Karpas-422 (cell line): ENCODE measurements at regions not wholly inside any gene's neighbourhood (a gene's known extent, or its start where the extent isn't known, plus 50 kb on each side); places are given as distances from the start of the nearest gene placed in this dataset.

Experiments used
- DNase-seq: peaks from one replicate; pipeline ENCODE4 v3.0.0-alpha.2; 2015
- H2AFZ ChIP-seq: fragments of 200-600 bp; sonication (generic); 2 replicates; pipeline ENCODE4 v1.6.1; 2014; ENCODE audit warnings: antibody characterized with exemption, low read length, mixed read lengths
- H3K27ac ChIP-seq: fragments of 200-600 bp; sonication (generic); 2 replicates; pipeline ENCODE4 v1.5.1; 2014; ENCODE audit warnings: mild to moderate bottlenecking, low read length, moderate library complexity
- H3K27me3 ChIP-seq: fragments of 200-600 bp; sonication (generic); 2 replicates; pipeline ENCODE4 v1.6.1; 2014; ENCODE audit warnings: low read length, mixed read lengths
- H3K36me3 ChIP-seq: fragments of 200-600 bp; sonication (generic); 2 replicates; pipeline ENCODE4 v1.6.1; 2014; ENCODE audit warnings: low read length, mixed read lengths; ENCODE audit not compliant: insufficient read depth
- H3K4me1 ChIP-seq: fragments of 200-600 bp; sonication (generic); 2 replicates; pipeline ENCODE4 v1.6.1; 2014; ENCODE audit warnings: mild to moderate bottlenecking, low read length, mixed read lengths
- H3K4me2 ChIP-seq: fragments of 200-600 bp; sonication (generic); 2 replicates; pipeline ENCODE4 v1.6.1; 2014; ENCODE audit warnings: low read length, low read depth, mild to moderate bottlenecking; ENCODE audit not compliant: poor library complexity, severe bottlenecking
- H3K4me3 ChIP-seq: fragments of 200-600 bp; sonication (generic); 2 replicates; pipeline ENCODE4 v1.5.1; 2014; ENCODE audit warnings: mild to moderate bottlenecking, antibody characterized with exemption, low read length, mixed read lengths
- H3K79me2 ChIP-seq: fragments of 200-600 bp; sonication (generic); 2 replicates; pipeline ENCODE4 v1.6.1; 2014; ENCODE audit warnings: mild to moderate bottlenecking, low read length, mixed read lengths
- H3K9ac ChIP-seq: fragments of 200-600 bp; sonication (generic); 2 replicates; pipeline ENCODE4 v1.6.0; 2014; ENCODE audit warnings: low read length
- H3K9me2 ChIP-seq: fragments of 200-600 bp; sonication (generic), shearing (Covaris generic); replicated peaks from 2 replicates; pipeline ENCODE4 v1.6.0; 2014; ENCODE audit warnings: mild to moderate bottlenecking, low read length, moderate library complexity; ENCODE audit not compliant: insufficient read depth
- H3K9me3 ChIP-seq: fragments of 300-700, 200-600 bp; sonication (generic); 2 replicates; pipeline ENCODE4 v1.6.1; 2014; ENCODE audit warnings: low read length, mixed read lengths
- H4K20me1 ChIP-seq: fragments of 200-600 bp; sonication (generic); 2 replicates; pipeline ENCODE4 v1.6.1; 2014; ENCODE audit warnings: mild to moderate bottlenecking, antibody characterized with exemption, low read length, low read depth; ENCODE audit not compliant: insufficient read depth

- H3K27me3 ChIP-seq: no peaks in the 10 kb centered on the region
Observed at GRCh38 chr13:31663880-31664585, 75.3 kb upstream of the RXFP2 start.

GRCh38 chr13:31670831-31671617, 68.3 kb upstream of the RXFP2 start:
- 0 out of 2 replicates have a peak, but pooled peaks cover 3% of the 10 kb centered on the region for H3K9me3 ChIP-seq
- H2AFZ ChIP-seq: no peak overlapping the region
- no peaks in the 10 kb centered on the region for H3K36me3 ChIP-seq
- no peak for DNase-seq
- no peaks in the 10 kb centered on the region for H3K79me2 ChIP-seq
- no peak overlapping the region for H3K4me2 ChIP-seq
- no peaks in the 10 kb centered on the region for H3K27me3 ChIP-seq
- H3K9me2 ChIP-seq: no peaks in the 10 kb centered on the region
- H3K9ac ChIP-seq: no peak overlapping the region
- no peak overlapping the region for H3K4me3 ChIP-seq
- H3K27ac ChIP-seq: no peak overlapping the region
- H4K20me1 ChIP-seq: no peaks in the 10 kb centered on the region
- no peaks in the 10 kb centered on the region for H3K4me1 ChIP-seq

More at GRCh38 chr13:31663880-31664585, 75.3 kb upstream of the RXFP2 start:
- H3K9me3 ChIP-seq: peaks cover 3% of the 10 kb centered on the region; the same call in 1 of the 2 replicates
- no peaks in the 10 kb centered on the region for H3K36me3 ChIP-seq
- H3K4me3 ChIP-seq: no peak overlapping the region
- DNase-seq: no peak
- H4K20me1 ChIP-seq: no peaks in the 10 kb centered on the region
- no peak overlapping the region for H3K9ac ChIP-seq
- H3K9me2 ChIP-seq: no peaks in the 10 kb centered on the region
- H2AFZ ChIP-seq: no peak overlapping the region
- no peak overlapping the region for H3K4me2 ChIP-seq
- H3K4me1 ChIP-seq: no peaks in the 10 kb centered on the region
- H3K79me2 ChIP-seq: no peaks in the 10 kb centered on the region
- no peak overlapping the region for H3K27ac ChIP-seq

- Histone ChIP-seq H3K4me3 (no peak overlapping the region), H3K4me1 (no peaks in the 10 kb centered on the region), H3K9me3 (no peaks in the 10 kb centered on the region), H3K4me2 (no peak overlapping the region), H3K27ac (no peak overlapping the region), H2AFZ (no peak overlapping the region), H3K27me3 (no peaks in the 10 kb centered on the region), H3K9ac (no peak overlapping the region), H3K79me2 (no peaks in the 10 kb centered on the region), H4K20me1 (no peaks in the 10 kb centered on the region), H3K9me2 (no peaks in the 10 kb centered on the region), H3K36me3 (no peaks in the 10 kb centered on the region)
- no peak for DNase-seq
Observed at GRCh38 chr13:31674051-31674450, 65.3 kb upstream of the RXFP2 start.

GRCh38 chr13:31675440-31675953, 63.8 kb upstream of the RXFP2 start:
- H2AFZ ChIP-seq: no peak overlapping the region
- H3K4me3 ChIP-seq: no peak overlapping the region
- H3K36me3 ChIP-seq: no peaks in the 10 kb centered on the region
- no peak overlapping the region for H3K27ac ChIP-seq
- H3K27me3 ChIP-seq: no peaks in the 10 kb centered on the region
- H4K20me1 ChIP-seq: no peaks in the 10 kb centered on the region
- H3K9ac ChIP-seq: no peak overlapping the region
- no peak for DNase-seq
- no peaks in the 10 kb centered on the region for H3K4me1 ChIP-seq
- no peaks in the 10 kb centered on the region for H3K79me2 ChIP-seq
- no peak overlapping the region for H3K4me2 ChIP-seq
- H3K9me3 ChIP-seq: no peaks in the 10 kb centered on the region
- H3K9me2 ChIP-seq: no peaks in the 10 kb centered on the region

- H3K4me2 ChIP-seq: no peak overlapping the region
Observed at GRCh38 chr13:31681133-31681532, 58.2 kb upstream of the RXFP2 start.

GRCh38 chr13:31684466-31684865, 54.9 kb upstream of the RXFP2 start:
- Histone ChIP-seq H3K27me3 (no peaks in the 10 kb centered on the region), H3K9me2 (no peaks in the 10 kb centered on the region), H3K9me3 (no peaks in the 10 kb centered on the region), H3K4me1 (no peaks in the 10 kb centered on the region), H2AFZ (no peak overlapping the region), H3K4me3 (no peak overlapping the region), H3K4me2 (no peak overlapping the region), H3K27ac (no peak overlapping the region), H4K20me1 (no peaks in the 10 kb centered on the region), H3K36me3 (no peaks in the 10 kb centered on the region), H3K79me2 (no peaks in the 10 kb centered on the region), H3K9ac (no peak overlapping the region)
- no peak for DNase-seq

More at GRCh38 chr13:31681133-31681532, 58.2 kb upstream of the RXFP2 start:
- H3K27ac ChIP-seq: no peak overlapping the region
- H2AFZ ChIP-seq: no peak overlapping the region
- H3K36me3 ChIP-seq: no peaks in the 10 kb centered on the region
- no peak for DNase-seq
- no peak overlapping the region for H3K9ac ChIP-seq
- no peaks in the 10 kb centered on the region for H3K27me3 ChIP-seq
- H4K20me1 ChIP-seq: no peaks in the 10 kb centered on the region
- H3K4me3 ChIP-seq: no peak overlapping the region
- no peaks in the 10 kb centered on the region for H3K9me3 ChIP-seq
- no peaks in the 10 kb centered on the region for H3K79me2 ChIP-seq
- H3K9me2 ChIP-seq: no peaks in the 10 kb centered on the region
- H3K4me1 ChIP-seq: no peaks in the 10 kb centered on the region

GRCh38 chr13:31686670-31687425, 52.5 kb upstream of the RXFP2 start:
- H4K20me1 ChIP-seq: no peaks in the 10 kb centered on the region
- H3K4me2 ChIP-seq: no peak overlapping the region
- no peaks in the 10 kb centered on the region for H3K9me3 ChIP-seq
- H2AFZ ChIP-seq: no peak overlapping the region
- no peaks in the 10 kb centered on the region for H3K79me2 ChIP-seq
- no peaks in the 10 kb centered on the region for H3K4me1 ChIP-seq
- H3K27me3 ChIP-seq: no peaks in the 10 kb centered on the region
- H3K9me2 ChIP-seq: no peaks in the 10 kb centered on the region
- H3K9ac ChIP-seq: no peak overlapping the region
- H3K36me3 ChIP-seq: no peaks in the 10 kb centered on the region
- no peak overlapping the region for H3K4me3 ChIP-seq
- DNase-seq: no peak
- no peak overlapping the region for H3K27ac ChIP-seq
